HUES48 (cell line): ENCODE measurements at regions not wholly inside any gene's neighbourhood (a gene's known extent, or its start where the extent isn't known, plus 50 kb on each side); places are given as distances from the start of the nearest gene placed in this dataset.

Experiments used
- H3K27ac ChIP-seq: one replicate; pipeline ENCODE4 v1.7.0; 2013; ENCODE audit warnings: low read depth, low read length, inconsistent platforms
- H3K27me3 ChIP-seq: 2 replicates; pipeline ENCODE4 v1.6.1; 2013; ENCODE audit warnings: mild to moderate bottlenecking, low read length; ENCODE audit not compliant: control insufficient read depth, insufficient read depth
- H3K36me3 ChIP-seq: 2 replicates; pipeline ENCODE4 v1.6.1; 2013; ENCODE audit warnings: low read length; ENCODE audit not compliant: control insufficient read depth, insufficient read depth
- H3K4me1 ChIP-seq: 2 replicates; pipeline ENCODE4 v1.6.1; 2013; ENCODE audit warnings: mild to moderate bottlenecking, low read length; ENCODE audit not compliant: control insufficient read depth, insufficient read depth
- H3K4me3 ChIP-seq: 2 replicates; pipeline ENCODE4 v1.5.1; 2013; ENCODE audit warnings: mild to moderate bottlenecking, low read depth, low read length
- H3K9ac ChIP-seq: 2 replicates; pipeline ENCODE4 v1.6.1; 2013; ENCODE audit warnings: mild to moderate bottlenecking, low read depth, low read length, moderate library complexity
- H3K9me3 ChIP-seq: 2 replicates; pipeline ENCODE4 v1.6.1; 2013; ENCODE audit warnings: low read length; ENCODE audit not compliant: control insufficient read depth, insufficient read depth

GRCh38 chr10:25076506-25077177, 60.2 kb downstream of the THNSL1 start:
- Histone ChIP-seq H3K27ac (peak overlapping the region; percentile 62), H3K4me1 (peaks cover 3% of the 10 kb centered on the region; the same call in 1 of the 2 replicates), H3K4me3 (no peak overlapping the region), H3K27me3 (peaks cover under 1% of the 10 kb centered on the region; the same call in 1 of the 2 replicates), H3K9ac (no peak overlapping the region), H3K9me3 (no peaks in the 10 kb centered on the region), H3K36me3 (no peaks in the 10 kb centered on the region)

DNA sequence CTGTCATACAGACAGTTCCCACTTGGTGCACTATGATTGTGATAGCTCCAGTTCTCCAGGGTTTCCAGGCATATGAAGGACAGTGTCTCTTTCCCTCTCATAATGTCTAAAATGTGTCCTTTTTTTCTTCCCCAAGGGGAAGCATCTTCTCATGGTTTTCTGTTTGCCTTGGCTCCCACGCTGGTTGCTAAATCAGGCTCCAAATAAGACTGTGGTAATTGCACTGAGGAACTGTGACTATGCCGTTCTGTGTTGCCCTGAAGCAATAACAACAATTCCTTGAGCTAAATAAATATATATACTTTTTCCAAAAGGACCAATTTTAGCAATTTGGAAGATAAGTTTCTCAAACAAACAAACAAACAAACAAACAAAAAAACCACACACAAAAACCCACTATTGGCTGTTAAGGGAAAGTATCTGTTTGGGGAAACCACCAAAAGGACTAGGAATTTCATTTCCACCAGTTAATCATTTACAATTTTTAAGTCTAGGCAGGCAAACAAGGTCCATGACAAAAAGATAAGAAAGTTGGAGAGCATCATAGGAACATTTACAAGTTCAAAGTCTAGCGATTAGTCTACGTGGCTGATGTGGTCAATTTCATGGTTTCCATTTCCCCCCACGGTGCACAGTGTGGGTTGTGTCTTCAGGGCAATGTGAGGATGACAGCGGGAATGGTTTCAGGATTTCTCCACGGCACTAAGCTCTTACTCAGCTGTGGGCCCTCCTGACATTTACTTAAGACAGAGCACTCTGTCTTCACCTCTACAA, 62.4 kb downstream of the THNSL1 start:
- H3K9ac ChIP-seq, result no peak overlapping the region
- H3K4me3 ChIP-seq, result no peak overlapping the region
- no peaks in the 10 kb centered on the region for H3K9me3 ChIP-seq
- H3K27me3 ChIP-seq, result no peaks in the 10 kb centered on the region; the same call in 1 of the 2 replicates
- no peak overlapping the region for H3K27ac ChIP-seq
- no peaks in the 10 kb centered on the region for H3K36me3 ChIP-seq
- peaks cover 12% of the 10 kb centered on the region; the same call in 1 of the 2 replicates for H3K4me1 ChIP-seq

- H3K27ac ChIP-seq, result no peak overlapping the region
- no peaks in the 10 kb centered on the region for H3K36me3 ChIP-seq
- H3K9ac ChIP-seq, result no peak overlapping the region
- H3K9me3 ChIP-seq, result no peaks in the 10 kb centered on the region
- H3K4me3 ChIP-seq, result no peak overlapping the region
- H3K27me3 ChIP-seq, result no peaks in the 10 kb centered on the region
- H3K4me1 ChIP-seq, result peaks cover 12% of the 10 kb centered on the region; the same call in 1 of the 2 replicates
Observed at GRCh38 chr10:25080880-25081581, 64.6 kb downstream of the THNSL1 start.

- Histone ChIP-seq H3K4me3 (no peak overlapping the region), H3K27ac (no peak overlapping the region), H3K27me3 (no peaks in the 10 kb centered on the region), H3K9me3 (no peaks in the 10 kb centered on the region), H3K36me3 (no peaks in the 10 kb centered on the region), H3K9ac (no peak overlapping the region), H3K4me1 (peaks cover 12% of the 10 kb centered on the region; the same call in 1 of the 2 replicates)
Observed at GRCh38 chr10:25082276-25083204, 66.1 kb downstream of the THNSL1 start.

DNA sequence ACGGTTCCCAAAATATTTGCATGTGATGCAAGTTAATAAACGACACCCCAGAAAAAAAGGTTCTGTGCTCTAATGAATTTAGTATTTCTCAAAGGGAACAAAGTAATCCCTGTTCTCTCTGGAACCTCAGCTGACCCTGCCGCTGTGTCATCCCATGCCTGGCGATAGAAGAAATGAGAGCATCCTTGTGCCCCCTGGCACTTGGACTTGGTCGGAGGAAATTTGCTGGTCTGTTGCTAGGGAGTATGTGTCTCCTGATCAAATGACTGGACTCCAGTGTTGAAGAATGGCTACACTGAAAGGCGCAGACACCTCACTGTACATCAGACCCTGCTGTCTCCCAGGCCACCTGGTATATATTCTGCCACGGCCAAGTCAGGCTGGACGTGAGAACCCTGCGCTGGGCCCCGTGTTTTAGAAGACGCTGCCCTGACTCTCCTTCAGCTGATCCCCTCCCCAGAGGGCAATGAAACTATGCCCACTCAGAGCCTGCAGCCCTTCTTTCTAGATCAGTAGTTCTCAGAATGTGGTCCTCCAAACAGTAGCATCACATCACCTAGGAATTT, 67.2 kb downstream of the THNSL1 start:
- Histone ChIP-seq H3K4me3 (no peak overlapping the region), H3K27ac (no peak overlapping the region), H3K9ac (no peak overlapping the region), H3K4me1 (peaks cover 12% of the 10 kb centered on the region; the same call in 1 of the 2 replicates), H3K9me3 (no peaks in the 10 kb centered on the region), H3K36me3 (no peaks in the 10 kb centered on the region), H3K27me3 (no peaks in the 10 kb centered on the region)

- H3K4me3 ChIP-seq, result no peak overlapping the region
- no peaks in the 10 kb centered on the region for H3K36me3 ChIP-seq
- no peaks in the 10 kb centered on the region for H3K9me3 ChIP-seq
- peaks cover 12% of the 10 kb centered on the region; the same call in 1 of the 2 replicates for H3K4me1 ChIP-seq
- H3K9ac ChIP-seq, result no peak overlapping the region
- no peaks in the 10 kb centered on the region for H3K27me3 ChIP-seq
- H3K27ac ChIP-seq, result no peak overlapping the region
Observed at GRCh38 chr10:25084447-25084846, 68.0 kb downstream of the THNSL1 start.

DNA sequence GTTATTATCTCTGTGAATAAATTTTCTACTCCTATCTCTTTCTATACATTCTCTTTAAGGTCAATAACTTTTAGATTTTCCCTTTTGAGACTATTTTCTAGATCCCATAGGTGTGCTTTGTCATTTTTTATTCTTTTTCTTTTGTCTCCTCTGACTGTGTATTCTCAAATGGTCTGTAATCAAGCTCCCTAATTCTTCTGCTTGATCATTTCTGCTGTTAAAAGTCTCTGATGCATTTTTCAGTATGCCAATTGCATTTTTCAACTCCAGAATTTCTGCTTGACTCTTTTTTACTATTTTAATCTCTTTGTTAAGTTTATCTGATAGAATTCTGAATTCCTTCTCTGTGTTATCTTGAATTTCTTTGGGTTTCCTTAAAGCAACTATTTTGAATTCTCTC, 78.2 kb downstream of the THNSL1 start:
- no peaks in the 10 kb centered on the region for H3K4me1 ChIP-seq
- no peaks in the 10 kb centered on the region for H3K9me3 ChIP-seq
- no peaks in the 10 kb centered on the region for H3K36me3 ChIP-seq
- H3K4me3 ChIP-seq, result no peak overlapping the region
- H3K9ac ChIP-seq, result no peak overlapping the region
- no peaks in the 10 kb centered on the region for H3K27me3 ChIP-seq
- H3K27ac ChIP-seq, result no peak overlapping the region

DNA sequence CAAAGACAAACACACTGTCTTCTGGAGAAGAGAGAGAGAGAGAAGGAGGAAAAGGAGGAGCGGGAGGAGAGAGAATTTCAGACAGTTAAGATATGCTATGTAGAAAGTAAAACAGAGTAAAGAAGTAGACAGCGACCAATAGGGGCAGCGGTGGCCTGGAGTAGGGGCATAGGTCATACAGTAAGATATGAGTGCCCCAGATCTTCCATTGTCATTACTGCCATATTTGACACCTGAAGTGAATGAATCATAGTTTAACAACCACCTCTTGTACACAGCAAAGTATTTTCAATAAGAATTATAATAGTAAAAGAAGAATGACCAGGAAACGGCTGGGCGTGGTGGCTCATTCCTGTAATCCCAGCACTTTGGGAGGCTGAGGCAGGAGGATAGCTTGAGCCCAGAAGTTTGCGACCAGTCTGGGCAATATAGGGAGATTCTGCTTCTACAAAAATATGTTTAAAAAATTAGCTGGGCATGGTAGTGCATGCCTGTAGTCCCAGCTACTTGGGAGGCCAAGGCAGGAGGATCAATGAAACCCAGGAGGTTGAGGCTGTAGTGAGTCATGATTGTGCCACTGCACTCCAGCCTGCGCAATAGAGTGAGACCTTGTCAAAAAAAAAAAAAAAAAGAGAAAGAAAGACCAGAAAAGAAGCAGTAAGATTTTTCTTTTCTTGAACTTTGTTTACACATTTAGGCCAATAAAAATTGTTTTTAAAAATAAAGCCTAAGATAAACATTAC, 77.0 kb upstream of the GPR158 start:
- Histone ChIP-seq H3K4me1 (peaks cover 9% of the 10 kb centered on the region), H3K36me3 (no peaks in the 10 kb centered on the region), H3K4me3 (no peak overlapping the region), H3K27ac (no peak overlapping the region), H3K9me3 (no peaks in the 10 kb centered on the region), H3K9ac (no peak overlapping the region), H3K27me3 (no peaks in the 10 kb centered on the region)

- Histone ChIP-seq H3K4me3 (no peak overlapping the region), H3K4me1 (peaks cover 18% of the 10 kb centered on the region), H3K36me3 (no peaks in the 10 kb centered on the region), H3K9ac (no peak overlapping the region), H3K27me3 (no peaks in the 10 kb centered on the region), H3K27ac (no peak overlapping the region), H3K9me3 (no peaks in the 10 kb centered on the region)
Observed at GRCh38 chr10:25100141-25100540, 74.7 kb upstream of the GPR158 start.
